Large intestine (tissue), 3 donors: ENCODE measurements at regions not wholly inside any gene's neighbourhood (a gene's known extent, or its start where the extent isn't known, plus 50 kb on each side); places are given as distances from the start of the nearest gene placed in this dataset.
A peak's percentile ranks its signal among the peaks of the same experiment; 100 is the strongest.

Experiments used
- DNase-seq, 2 donors: peaks; one replicate each; pipeline versions ENCODE4 v3.0.0 to v3.0.0-alpha.2; 2013
- H3K27ac ChIP-seq: one replicate; pipeline ENCODE4 v1.5.1; 2013; ENCODE audit warnings: low read length
- H3K27me3 ChIP-seq: 2 replicates; pipeline ENCODE4 v1.6.1; 2013; ENCODE audit warnings: low read length; ENCODE audit not compliant: control insufficient read depth, insufficient read depth
- H3K36me3 ChIP-seq: 2 replicates; pipeline ENCODE4 v1.6.1; 2013; ENCODE audit warnings: low read length; ENCODE audit not compliant: control insufficient read depth, insufficient read depth
- H3K4me1 ChIP-seq: one replicate; pipeline ENCODE4 v1.6.1; 2013; ENCODE audit warnings: low read length; ENCODE audit not compliant: control insufficient read depth, insufficient read depth
- H3K4me3 ChIP-seq: one replicate; pipeline ENCODE4 v1.5.1; 2013; ENCODE audit warnings: low read length
- H3K9me3 ChIP-seq: one replicate; pipeline ENCODE4 v1.6.1; 2013; ENCODE audit warnings: mild to moderate bottlenecking, low read depth, low read length, moderate library complexity; ENCODE audit not compliant: control insufficient read depth
- WGBS: methylation state at CpG from one replicate; pipeline ENCODE4 v1.1.5; 2013; ENCODE audit warnings: low lambda C conversion rate; ENCODE audit not compliant: insufficient coverage; 5-methylcytosine and 5-hydroxymethylcytosine counted together

- H3K4me1 ChIP-seq, result no peaks in the 10 kb centered on the region
- no peak overlapping the region for H3K4me3 ChIP-seq
- WGBS, result 100% methylated on average over 1 of the region's 1 CpG
- H3K36me3 ChIP-seq, result no peaks in the 10 kb centered on the region
- no peaks in the 10 kb centered on the region for H3K9me3 ChIP-seq
- DNase-seq, result no peak
- H3K27ac ChIP-seq, result no peak overlapping the region
- H3K27me3 ChIP-seq, result no peaks in the 10 kb centered on the region
Observed at GRCh38 chr2:187115627-187116026, 266.7 kb upstream of the ZSWIM2 start.

GRCh38 chr2:187107001-187107400, 258.0 kb upstream of the ZSWIM2 start:
- Histone ChIP-seq H3K4me1 (no peaks in the 10 kb centered on the region), H3K4me3 (no peak overlapping the region), H3K36me3 (no peaks in the 10 kb centered on the region), H3K27ac (no peak overlapping the region), H3K27me3 (no peaks in the 10 kb centered on the region), H3K9me3 (no peaks in the 10 kb centered on the region)
- no peak for DNase-seq
- no CpG with 5 or more reads among the region's 2 CpGs for WGBS

GRCh38 chr2:187105218-187105617, 256.2 kb upstream of the ZSWIM2 start:
- WGBS, result 100% methylated on average over 1 of the region's 3 CpGs
- no peaks in the 10 kb centered on the region for H3K27me3 ChIP-seq

GRCh38 chr2:187102381-187102780, 253.4 kb upstream of the ZSWIM2 start:
- Histone ChIP-seq H3K9me3 (no peaks in the 10 kb centered on the region), H3K4me1 (no peaks in the 10 kb centered on the region), H3K27me3 (no peaks in the 10 kb centered on the region), H3K4me3 (no peak overlapping the region), H3K36me3 (no peaks in the 10 kb centered on the region), H3K27ac (no peak overlapping the region)
- no peak for DNase-seq

More at GRCh38 chr2:187105218-187105617, 256.2 kb upstream of the ZSWIM2 start:
- no peaks in the 10 kb centered on the region for H3K36me3 ChIP-seq
- no peaks in the 10 kb centered on the region for H3K9me3 ChIP-seq
- no peaks in the 10 kb centered on the region for H3K4me1 ChIP-seq
- H3K4me3 ChIP-seq, result no peak overlapping the region
- no peak overlapping the region for H3K27ac ChIP-seq
- DNase-seq, result no peak

- no CpG with 5 or more reads among the region's 1 CpG for WGBS
- H3K9me3 ChIP-seq, result no peaks in the 10 kb centered on the region
- DNase-seq, result no peak
Observed at GRCh38 chr2:187098154-187098553, 249.2 kb upstream of the ZSWIM2 start.

GRCh38 chr2:187093771-187094412, 244.9 kb upstream of the ZSWIM2 start:
- Histone ChIP-seq H3K4me3 (no peak overlapping the region), H3K27me3 (no peaks in the 10 kb centered on the region)

More at GRCh38 chr2:187098154-187098553, 249.2 kb upstream of the ZSWIM2 start:
- H3K4me3 ChIP-seq, result no peak overlapping the region
- no peaks in the 10 kb centered on the region for H3K36me3 ChIP-seq
- H3K27me3 ChIP-seq, result no peaks in the 10 kb centered on the region
- no peak overlapping the region for H3K27ac ChIP-seq
- no peaks in the 10 kb centered on the region for H3K4me1 ChIP-seq

GRCh38 chr2:187091664-187092063, 242.7 kb upstream of the ZSWIM2 start:
- WGBS, result no CpG with 5 or more reads among the region's 1 CpG
- Histone ChIP-seq H3K4me1 (no peaks in the 10 kb centered on the region), H3K36me3 (no peaks in the 10 kb centered on the region), H3K9me3 (no peaks in the 10 kb centered on the region), H3K4me3 (no peak overlapping the region), H3K27ac (no peak overlapping the region), H3K27me3 (no peaks in the 10 kb centered on the region)
- DNase-seq, result no peak

More at GRCh38 chr2:187093771-187094412, 244.9 kb upstream of the ZSWIM2 start:
- Histone ChIP-seq H3K9me3 (no peaks in the 10 kb centered on the region), H3K4me1 (no peaks in the 10 kb centered on the region), H3K36me3 (no peaks in the 10 kb centered on the region), H3K27ac (no peak overlapping the region)
- no peak for DNase-seq
- 56% methylated on average over 1 of the region's 1 CpG for WGBS

- no peak for DNase-seq
- no peaks in the 10 kb centered on the region for H3K9me3 ChIP-seq
- no peak overlapping the region for H3K4me3 ChIP-seq
- no peaks in the 10 kb centered on the region for H3K36me3 ChIP-seq
- H3K27me3 ChIP-seq, result no peaks in the 10 kb centered on the region
- no peak overlapping the region for H3K27ac ChIP-seq
- no peaks in the 10 kb centered on the region for H3K4me1 ChIP-seq
Observed at GRCh38 chr2:187084524-187084923, 235.6 kb upstream of the ZSWIM2 start.

- H3K36me3 ChIP-seq, result no peaks in the 10 kb centered on the region
- H3K27me3 ChIP-seq, result no peaks in the 10 kb centered on the region
- no peak overlapping the region for H3K27ac ChIP-seq
- no peak overlapping the region for H3K4me3 ChIP-seq
- no peaks in the 10 kb centered on the region for H3K4me1 ChIP-seq
- H3K9me3 ChIP-seq, result no peaks in the 10 kb centered on the region
- WGBS, result no CpG with 5 or more reads among the region's 1 CpG
- no peak for DNase-seq
Observed at GRCh38 chr2:187081461-187081860, 232.5 kb upstream of the ZSWIM2 start.

GRCh38 chr2:187079901-187080300, 230.9 kb upstream of the ZSWIM2 start:
- H3K27ac ChIP-seq, result no peak overlapping the region
- H3K4me3 ChIP-seq, result no peak overlapping the region
- H3K9me3 ChIP-seq, result no peaks in the 10 kb centered on the region
- no peaks in the 10 kb centered on the region for H3K36me3 ChIP-seq
- DNase-seq, result no peak
- H3K27me3 ChIP-seq, result no peaks in the 10 kb centered on the region
- WGBS, result 92% methylated on average over 2 of the region's 5 CpGs
- H3K4me1 ChIP-seq, result no peaks in the 10 kb centered on the region

- Histone ChIP-seq H3K36me3 (no peaks in the 10 kb centered on the region), H3K9me3 (no peaks in the 10 kb centered on the region), H3K27me3 (no peaks in the 10 kb centered on the region), H3K27ac (no peak overlapping the region), H3K4me1 (no peaks in the 10 kb centered on the region), H3K4me3 (no peak overlapping the region)
- no CpG with 5 or more reads among the region's 1 CpG for WGBS
- DNase-seq, result peak in 1 of 2 donors; percentile 42
Observed at GRCh38 chr2:187078297-187078696, 229.3 kb upstream of the ZSWIM2 start.
